SK-N-SH treated with all-trans-retinoic acid at 6 μM for 48 hours (cell line): ENCODE measurements at regions not wholly inside any gene's neighbourhood (a gene's known extent, or its start where the extent isn't known, plus 50 kb on each side); places are given as distances from the start of the nearest gene placed in this dataset.

ENCODE experiments used
- BACH2 ChIP-seq: fragments of 250-450 bp; sonication (Bioruptor Pico); IDR thresholded peaks from 2 replicates; pipeline ENCODE4 v1.9.0; 2021; ENCODE audit warnings: mild to moderate bottlenecking, borderline replicate concordance
- CSRNP3 ChIP-seq: fragments of 250-450 bp; sonication (Bioruptor Pico); IDR thresholded peaks from 2 replicates; pipeline ENCODE4 v1.5.1; 2021; ENCODE audit warnings: mild to moderate bottlenecking, moderate library complexity
- PATZ1 ChIP-seq: fragments of 250-450 bp; sonication (Bioruptor Pico); IDR thresholded peaks from 2 replicates; pipeline ENCODE4 v1.8.0; 2020; ENCODE audit warnings: mild to moderate bottlenecking, moderate library complexity, borderline replicate concordance
- RARB ChIP-seq: fragments of 250-450 bp; sonication (Bioruptor Pico); IDR thresholded peaks from 2 replicates; pipeline ENCODE4 v1.8.0; 2021; ENCODE audit warnings: mild to moderate bottlenecking, moderate library complexity
- TCF4 ChIP-seq: fragments of 250-450 bp; sonication (Bioruptor Pico); IDR thresholded peaks from 2 replicates; pipeline ENCODE4 v1.8.0; 2021; ENCODE audit warnings: mild to moderate bottlenecking, moderate library complexity, borderline replicate concordance
- ZFP30 ChIP-seq: fragments of 450-650 bp; formaldehyde crosslinking; IDR thresholded peaks from 2 replicates; pipeline ENCODE4 v1.5.0; 2022; ENCODE audit warnings: mild to moderate bottlenecking, moderate library complexity
- ZNF565 ChIP-seq: fragments of 450-650 bp; formaldehyde crosslinking; conservative IDR thresholded peaks from 2 replicates; pipeline ENCODE4 v1.5.0; 2020; ENCODE audit warnings: low read depth, mild to moderate bottlenecking, moderate library complexity

GRCh38 chr1:90133133-90133532, 138.2 kb downstream of the ZNF326 start:
- TF ChIP-seq PATZ1 (CRISPR knock-in tag) = no peak
- TF ChIP-seq BACH2 (CRISPR knock-in tag) = no peak
- no peak for TF ChIP-seq ZFP30
- no peak for TF ChIP-seq CSRNP3
- TF ChIP-seq RARB = no peak
- TF ChIP-seq ZNF565 (CRISPR knock-in tag) = no peak
- no peak for TF ChIP-seq TCF4 (CRISPR knock-in tag)
